HepG2 (cell line): ENCODE measurements at regions not wholly inside any gene's neighbourhood (a gene's known extent, or its start where the extent isn't known, plus 50 kb on each side); places are given as distances from the start of the nearest gene placed in this dataset.

Experiments used
- small RNA-seq, 3 experiments: library from RNA; depleted of rRNA; stranded (forward); fragments of <200 nt; gene quantifications; one replicate each; pipeline ENCODE3, GENCODE V24; 2012; ENCODE audit warnings: low read depth in 2 of 3, low replicate concordance in 1 of 3; ENCODE audit not compliant: insufficient read length in 3 of 3, insufficient read depth in 2 of 3

Small RNA genes lying in the stretch of these regions (small RNA-seq; reads per million reads assigned to genes)
- gene AC008834.1 = 0 reads per million in 3 experiments
- 0 reads per million in 3 experiments for gene AC074133.1
- gene MRPS35P2 = 0 reads per million in 3 experiments
